ENCODE measurements at regions not wholly inside any gene's neighbourhood (a gene's known extent, or its start where the extent isn't known, plus 50 kb on each side); places are given as distances from the start of the nearest gene placed in this dataset.

- TF ChIP-seq NFIC (IDR thresholded peaks at IDR 0.05) (no peak), ZBTB7A (IDR thresholded peaks at IDR 0.05; ENCODE audit: low read depth) (no peak), TAF1 (IDR thresholded peaks at IDR 0.05; ENCODE audit: low read depth) (no peak), CREB1 (IDR thresholded peaks at IDR 0.05; ENCODE audit: low read depth) (no peak), TCF12 (IDR thresholded peaks at IDR 0.05; ENCODE audit: low read depth) (no peak), FOXM1 (IDR thresholded peaks at IDR 0.05; ENCODE audit: borderline replicate concordance, low read depth) (no peak)
- TF ChIP-seq, protein P1, sequence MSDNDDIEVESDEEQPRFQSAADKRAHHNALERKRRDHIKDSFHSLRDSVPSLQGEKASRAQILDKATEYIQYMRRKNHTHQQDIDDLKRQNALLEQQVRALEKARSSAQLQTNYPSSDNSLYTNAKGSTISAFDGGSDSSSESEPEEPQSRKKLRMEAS (IDR thresholded peaks at IDR 0.05): no peak
Measured at GRCh38 chr3:76487446-76487845, 552.5 kb upstream of the ROBO2 start.
